SIG-M5 treated with dmso at 0.1 percent for 504 hours (cell line): ENCODE measurements at regions not wholly inside any gene's neighbourhood (a gene's known extent, or its start where the extent isn't known, plus 50 kb on each side); places are given as distances from the start of the nearest gene placed in this dataset.
"Not testable (repeated sequence)": the region's sequence is repeated elsewhere in the genome, so short reads cannot be mapped to it uniquely, and the experiment has no call there.

Experiments used
- DNase-seq: peaks from one replicate; lab custom pipeline; 2025; ENCODE audit not compliant: unreplicated experiment; lab: John Stamatoyannopoulos, UW

DNA sequence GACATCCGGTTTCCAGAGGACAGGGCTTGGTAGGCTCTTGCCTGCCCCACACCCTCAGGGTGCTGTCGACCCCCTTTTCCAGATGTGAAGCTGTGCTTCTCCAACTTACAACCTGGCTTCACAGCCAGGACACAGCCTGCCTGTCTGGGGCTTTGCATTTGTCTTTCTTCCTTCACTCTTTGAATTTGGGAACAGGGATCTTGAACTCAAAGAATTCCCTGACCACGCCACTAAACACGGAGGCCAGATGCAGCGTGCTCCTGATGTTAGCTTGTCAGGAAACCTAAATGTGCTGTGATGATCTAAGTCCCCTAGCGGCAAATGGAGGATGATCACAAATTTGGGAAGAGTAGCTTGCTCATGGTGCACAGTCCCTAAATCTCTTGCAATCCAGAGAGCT lies 244.8 kb upstream of the RGMA start:
- DNase-seq, result no peak

DNA sequence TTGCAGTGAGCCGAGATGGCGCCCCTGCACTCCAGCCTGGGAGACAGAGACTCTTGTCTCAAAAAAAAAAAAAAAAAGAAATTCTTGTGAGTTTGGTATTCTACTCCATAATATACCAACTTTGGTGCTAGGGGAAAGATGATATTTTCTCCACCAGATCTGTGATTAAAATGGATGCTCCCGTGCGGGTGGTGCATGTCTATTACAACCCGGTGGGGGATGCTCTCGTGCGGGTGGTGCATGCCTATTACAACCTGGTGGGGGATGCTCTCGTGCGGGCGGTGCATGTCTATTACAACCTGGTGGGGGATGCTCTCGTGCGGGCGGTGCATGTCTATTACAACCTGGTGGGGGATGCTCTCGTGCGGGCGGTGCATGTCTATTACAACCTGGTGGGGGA lies 244.1 kb upstream of the RGMA start:
- not testable (repeated sequence) for DNase-seq

DNA sequence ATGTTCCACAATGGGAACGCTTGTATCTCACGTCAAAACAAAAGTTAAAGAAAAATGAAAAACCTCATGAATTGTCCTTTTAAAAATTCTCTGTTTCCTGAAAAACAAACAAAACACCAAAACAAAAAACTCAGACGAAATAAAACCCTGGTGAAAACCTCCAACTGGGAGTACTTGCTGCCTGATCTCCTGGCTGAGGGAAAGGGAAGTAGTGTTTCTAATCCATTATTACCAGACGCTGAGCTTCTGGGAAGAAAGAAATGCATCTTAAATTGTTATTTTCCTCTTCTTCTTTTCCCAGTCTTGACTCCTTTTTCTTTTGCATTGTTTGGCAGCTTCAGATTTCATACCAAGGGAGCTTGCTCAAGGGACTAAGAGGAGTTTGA lies 243.2 kb upstream of the RGMA start:
- DNase-seq, result no peak

DNA sequence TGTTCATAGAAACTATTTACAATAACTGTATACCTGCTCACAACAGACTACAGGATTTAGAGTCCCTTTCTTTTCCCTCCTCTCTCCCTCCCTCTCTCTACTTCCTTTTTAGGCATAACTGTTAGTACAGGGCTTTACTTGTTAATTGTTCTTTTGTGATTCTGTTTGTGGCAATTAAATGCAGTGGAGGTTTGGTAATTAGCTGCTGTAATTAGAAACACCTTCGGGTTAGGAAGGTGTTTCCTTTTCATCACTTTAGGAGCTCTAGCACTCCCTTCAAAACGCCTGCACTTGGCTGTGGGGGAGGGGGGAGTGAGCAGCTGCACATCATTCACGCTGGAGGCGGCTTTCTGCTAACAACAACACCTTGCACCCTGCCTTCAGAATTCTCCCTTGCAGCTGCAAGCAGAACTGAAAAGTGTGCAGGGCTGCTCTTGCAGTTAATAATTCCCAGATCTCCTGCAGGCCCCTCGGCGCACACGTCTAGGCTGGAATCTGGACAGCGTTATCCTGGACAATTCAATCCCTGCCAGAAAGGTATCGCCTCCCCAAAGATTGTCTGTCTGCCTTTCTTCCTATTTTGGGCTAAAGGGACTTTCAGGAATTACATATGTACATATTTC lies 242.6 kb upstream of the RGMA start:
- DNase-seq, result no peak

DNA sequence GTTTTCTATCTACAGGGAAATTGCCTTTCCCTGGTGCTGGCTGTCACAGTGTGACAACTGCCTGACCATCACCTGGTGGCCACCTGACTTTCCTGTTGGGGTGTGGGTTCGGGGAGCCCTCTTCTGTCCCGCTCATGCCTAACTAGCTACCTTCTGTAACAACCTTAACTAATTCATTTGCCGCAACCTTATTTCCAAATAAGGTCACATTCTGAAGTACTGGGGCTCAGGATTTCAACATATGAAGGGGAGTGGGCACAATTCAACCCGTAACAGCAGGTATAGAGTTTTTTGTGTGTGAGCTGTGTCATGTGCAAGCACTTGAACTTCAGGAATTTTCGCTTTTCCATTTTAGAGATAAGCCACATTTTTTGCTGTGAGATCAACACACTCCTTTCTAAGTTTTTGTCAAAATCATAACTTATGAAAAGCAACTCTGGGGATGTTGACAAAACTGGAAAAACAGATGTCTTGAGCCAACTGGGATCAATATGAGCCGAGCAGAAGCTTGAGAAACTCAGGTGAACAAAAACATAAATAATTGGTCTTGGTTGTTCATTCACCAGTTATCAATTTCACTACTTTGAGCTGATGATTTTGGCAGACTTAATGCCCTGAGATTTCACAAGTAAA lies 242.0 kb upstream of the RGMA start:
- DNase-seq, result no peak

DNA sequence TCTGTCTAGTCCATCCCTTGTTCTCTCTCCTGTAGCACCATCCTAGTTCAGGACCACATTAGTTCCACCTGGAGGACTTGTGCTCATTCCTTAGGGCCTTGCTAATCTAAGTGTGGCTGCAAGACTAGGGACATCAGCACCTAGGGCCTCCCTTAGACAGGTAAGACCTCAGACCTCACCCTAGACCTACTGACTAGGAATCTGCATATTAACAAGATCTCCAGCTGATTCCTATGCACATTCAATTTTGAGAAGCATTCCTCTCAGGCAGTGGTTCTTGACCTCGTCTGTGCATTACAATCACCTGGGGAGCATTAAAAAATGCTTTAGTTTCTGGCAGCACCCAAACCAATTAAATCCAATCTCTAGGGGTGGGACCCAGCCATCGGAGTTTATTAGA lies 238.4 kb upstream of the RGMA start:
- no peak for DNase-seq

DNA sequence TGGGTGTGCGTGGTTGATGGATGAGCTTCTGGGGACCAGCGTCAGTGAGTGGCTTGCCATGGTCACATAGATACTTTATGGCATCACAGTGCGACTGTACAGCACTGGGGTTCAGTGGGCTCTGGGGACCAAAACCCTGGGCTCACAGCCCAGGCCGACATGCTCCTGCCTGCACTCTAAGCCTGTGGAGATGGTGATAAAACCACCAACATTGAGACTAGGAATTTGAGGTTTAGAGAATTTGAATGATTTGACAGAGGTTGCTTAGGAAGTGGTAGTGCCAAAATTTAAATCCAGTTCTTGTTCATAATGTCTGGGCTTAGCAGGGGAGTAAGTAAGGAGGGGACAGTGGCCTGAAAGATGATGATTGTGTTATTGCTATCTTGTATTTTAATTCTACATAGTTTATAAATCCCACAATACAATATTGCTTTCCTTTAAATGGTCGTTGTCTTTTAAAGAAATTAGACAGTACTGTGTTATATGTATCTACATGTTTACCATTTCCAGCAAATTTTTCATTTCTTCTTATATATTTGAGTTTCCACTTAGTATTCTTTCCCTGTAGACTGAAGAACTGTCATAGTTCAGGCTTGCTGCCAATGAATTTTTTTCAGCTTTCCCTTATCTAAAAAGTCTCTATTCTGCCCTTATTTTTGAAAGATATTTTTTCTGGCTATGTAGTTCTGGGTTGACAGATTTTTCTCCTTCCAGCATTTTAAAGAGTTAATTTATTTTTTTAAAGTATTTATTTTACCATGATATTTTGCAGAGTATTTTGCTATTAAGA lies 235.4 kb upstream of the RGMA start:
- no peak for DNase-seq

DNA sequence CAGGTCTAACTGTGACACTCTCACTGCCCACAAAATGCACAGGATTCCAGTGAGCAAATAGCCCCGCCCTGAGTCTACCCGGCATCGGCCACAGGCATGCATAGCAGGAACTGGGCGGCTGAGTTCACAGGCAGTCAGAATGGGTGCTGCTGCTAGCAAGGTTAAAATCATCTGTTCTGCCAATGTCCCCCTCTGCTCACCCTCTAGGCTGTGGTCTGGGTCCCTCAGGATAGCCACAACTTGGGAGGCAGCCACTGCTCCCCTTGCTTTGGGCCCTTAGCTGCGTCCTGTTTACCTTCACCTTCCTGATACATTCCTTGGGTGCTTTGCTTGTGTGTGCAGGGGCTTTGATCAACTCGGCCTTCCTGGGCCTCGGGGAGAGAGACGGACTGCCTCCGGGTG lies 232.9 kb upstream of the RGMA start:
- DNase-seq, result peak; percentile 7

DNA sequence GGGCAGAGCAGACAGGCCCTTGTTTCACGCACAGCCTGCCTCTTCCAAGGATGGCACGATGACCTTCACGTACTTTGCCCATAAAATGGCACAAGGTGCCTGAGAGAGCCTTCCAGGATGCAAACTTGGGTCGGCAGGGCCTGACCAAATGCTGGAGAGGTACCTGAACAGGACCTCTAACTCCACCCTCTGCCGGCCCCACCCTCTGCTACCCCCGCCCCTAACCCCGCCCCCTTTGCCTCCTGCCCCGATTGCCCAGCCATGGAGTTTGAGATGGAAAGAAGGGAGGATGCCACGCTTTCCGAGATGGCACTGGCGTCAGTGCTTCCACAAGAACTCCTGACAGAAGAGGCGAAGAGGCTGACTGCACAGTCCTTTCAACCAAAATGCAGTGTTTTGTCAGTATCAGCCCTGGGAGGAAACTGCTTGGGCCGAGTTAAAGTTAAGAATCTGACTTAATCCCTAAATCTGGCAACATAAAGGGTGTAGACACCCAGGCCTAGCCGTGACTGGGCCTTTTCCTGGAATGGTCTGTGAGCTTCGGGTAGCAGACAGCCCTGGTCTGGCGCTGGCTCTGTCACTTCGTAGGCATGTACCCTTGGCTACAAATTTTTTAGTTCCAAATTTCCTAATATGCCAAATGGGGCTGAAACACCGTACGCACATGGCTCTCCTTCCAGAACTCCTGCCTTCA lies 230.3 kb upstream of the RGMA start:
- no peak for DNase-seq

DNA sequence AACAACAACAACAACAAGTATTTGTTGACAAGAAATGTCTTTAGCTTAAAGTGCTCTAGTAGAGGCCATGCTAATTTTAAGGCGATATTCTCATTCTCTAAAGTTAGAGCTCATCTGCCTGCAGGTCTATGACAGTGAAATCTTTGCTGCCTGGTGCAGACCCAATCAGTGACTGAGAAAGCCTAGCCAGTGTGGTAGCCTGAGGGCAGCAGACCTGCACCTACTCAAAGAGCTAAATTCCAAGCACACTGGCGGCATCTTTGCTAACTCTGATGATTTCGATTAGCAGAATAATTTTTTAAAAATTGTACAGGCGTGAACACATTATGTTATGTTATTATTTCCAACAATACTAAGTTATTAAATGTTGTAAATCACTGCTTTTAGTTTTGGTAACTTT lies 228.8 kb upstream of the RGMA start:
- no peak for DNase-seq

DNA sequence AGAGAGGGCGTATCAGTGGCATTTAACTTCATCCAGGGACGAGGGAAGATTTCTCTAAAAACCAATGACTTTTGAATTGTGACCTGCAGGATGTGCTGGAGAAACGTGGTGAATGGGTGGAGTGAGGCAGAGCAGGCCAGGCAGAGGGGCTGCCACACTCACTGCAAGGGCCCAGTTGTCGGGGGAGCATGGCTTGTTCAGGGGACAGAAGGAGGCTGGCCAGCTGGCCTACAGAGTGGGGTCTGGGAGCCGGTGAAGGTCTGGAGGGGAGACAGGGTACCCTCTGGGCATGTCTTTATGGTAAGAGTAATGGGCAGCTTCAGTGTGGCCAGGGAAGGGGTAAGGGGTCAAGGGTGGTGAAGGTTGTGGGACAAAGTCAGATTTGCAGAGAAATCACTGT lies 225.2 kb upstream of the RGMA start:
- DNase-seq, result no peak

DNA sequence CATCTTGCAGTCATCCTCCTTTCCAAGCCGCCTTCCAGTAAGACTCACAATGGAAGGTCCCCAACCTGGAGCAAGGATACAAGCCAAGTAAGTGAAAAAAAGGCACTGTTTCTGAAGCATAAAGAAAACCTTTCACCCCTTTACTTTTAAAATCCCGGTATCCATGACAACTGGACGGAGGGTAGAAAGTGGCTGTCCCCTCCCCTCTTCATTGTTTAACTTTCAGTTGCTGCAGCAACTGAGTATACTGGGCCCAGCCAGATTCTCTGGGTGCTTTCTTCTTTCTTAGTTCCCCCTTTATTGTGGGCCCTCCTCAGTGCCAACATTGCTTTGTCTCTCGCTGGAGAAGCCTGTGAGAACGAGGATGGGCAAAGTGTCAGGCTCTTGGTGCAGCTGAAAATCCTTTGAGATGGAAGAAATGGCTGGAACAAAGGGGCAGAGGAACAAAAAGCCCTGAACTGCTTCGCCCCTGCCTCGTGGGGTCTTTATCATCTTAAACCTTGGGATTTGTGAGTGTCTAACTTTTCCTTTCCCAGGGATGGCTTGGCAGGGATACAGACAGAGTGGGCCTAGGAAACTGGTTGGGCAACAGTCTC lies 224.0 kb upstream of the RGMA start:
- DNase-seq, result no peak

DNA sequence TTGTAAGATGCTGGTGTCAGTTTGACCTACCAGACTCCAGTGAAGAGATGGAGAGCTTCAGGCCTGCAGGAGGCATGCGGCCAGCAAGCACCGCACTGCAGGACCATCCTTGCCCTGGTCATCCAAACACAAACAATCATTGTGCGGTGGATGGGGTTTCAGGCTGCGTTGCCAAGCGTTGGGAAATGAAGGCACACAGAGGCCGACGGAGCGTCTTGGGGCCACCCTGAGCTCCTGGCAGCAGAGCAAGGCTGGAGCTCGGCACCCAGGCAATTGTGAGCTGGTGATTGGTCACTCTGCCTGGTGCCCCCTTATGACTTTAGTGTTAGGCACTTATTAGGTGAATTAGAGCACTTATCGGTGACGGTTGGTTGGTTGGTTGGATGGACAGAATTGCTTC lies 222.6 kb upstream of the RGMA start:
- no peak for DNase-seq

DNA sequence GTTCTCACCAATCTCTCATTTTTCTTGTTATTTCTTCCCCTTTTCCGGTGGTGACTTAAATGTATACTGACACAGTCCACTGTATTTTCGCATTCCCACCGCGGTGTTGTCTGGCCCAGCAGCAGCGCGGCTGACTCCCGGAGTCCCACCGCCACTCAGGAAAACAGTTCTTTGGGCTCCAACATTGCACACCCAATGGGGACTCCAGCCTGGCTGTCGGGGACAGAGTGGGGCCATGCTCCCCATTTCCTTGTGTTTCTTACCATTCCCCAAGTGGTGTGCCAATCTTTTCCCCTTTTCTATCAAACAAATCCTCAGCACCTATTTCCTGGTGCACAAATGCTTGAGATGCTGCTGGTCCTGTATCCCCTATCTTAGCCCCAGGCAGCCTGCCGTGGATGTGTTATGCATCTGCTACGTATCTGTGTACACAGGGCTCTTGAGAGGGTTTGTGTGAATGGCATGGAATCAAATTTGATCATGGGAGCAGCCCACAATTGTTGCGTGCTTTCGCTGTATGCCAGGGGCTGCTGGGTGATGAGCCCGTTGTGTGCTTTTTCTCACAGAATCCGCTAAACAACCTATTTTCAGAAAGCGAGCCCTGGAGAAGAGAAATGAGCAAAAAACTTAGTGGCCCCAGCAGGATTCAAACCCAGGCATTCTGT lies 219.1 kb upstream of the RGMA start:
- DNase-seq, result no peak

DNA sequence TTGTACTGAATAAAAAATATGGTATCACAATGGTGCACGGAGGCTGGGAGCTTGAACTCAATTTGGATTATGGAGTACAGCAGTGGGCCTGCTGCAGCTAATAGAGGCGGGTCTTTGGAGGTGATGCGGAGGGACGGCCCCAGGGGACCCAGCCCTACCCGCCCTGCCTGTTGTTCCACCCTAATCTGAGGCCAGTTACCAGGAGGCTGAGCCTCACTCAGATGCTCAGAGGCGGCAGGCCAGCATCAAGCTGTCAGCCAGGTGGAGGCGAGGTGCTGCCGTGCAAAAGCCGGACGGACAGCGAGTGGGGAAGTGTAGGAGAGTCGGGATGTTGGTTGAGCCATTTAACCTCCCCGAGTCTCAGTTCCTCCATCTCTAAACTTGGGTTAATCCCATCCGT lies 218.5 kb upstream of the RGMA start:
- no peak for DNase-seq

DNA sequence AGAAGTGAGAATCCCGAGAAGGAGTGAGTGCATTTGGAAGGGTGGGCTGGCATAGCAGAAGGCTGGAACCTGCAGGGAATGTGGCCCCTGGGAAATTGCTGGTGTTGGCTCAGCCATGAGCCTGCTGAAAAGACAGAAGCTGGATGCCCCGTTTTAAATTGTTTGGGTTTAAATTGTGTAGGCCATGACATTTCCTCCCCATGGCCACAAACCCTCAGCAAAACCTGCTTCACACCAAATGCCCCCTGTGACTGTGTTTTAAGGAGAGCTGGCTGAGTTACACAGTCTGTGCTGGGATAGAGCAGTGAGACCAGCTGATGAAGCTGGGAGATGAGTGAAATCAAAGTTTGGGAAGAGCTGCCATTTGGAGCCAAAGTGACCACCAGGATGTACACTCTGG lies 216.3 kb upstream of the RGMA start:
- DNase-seq, result no peak

DNA sequence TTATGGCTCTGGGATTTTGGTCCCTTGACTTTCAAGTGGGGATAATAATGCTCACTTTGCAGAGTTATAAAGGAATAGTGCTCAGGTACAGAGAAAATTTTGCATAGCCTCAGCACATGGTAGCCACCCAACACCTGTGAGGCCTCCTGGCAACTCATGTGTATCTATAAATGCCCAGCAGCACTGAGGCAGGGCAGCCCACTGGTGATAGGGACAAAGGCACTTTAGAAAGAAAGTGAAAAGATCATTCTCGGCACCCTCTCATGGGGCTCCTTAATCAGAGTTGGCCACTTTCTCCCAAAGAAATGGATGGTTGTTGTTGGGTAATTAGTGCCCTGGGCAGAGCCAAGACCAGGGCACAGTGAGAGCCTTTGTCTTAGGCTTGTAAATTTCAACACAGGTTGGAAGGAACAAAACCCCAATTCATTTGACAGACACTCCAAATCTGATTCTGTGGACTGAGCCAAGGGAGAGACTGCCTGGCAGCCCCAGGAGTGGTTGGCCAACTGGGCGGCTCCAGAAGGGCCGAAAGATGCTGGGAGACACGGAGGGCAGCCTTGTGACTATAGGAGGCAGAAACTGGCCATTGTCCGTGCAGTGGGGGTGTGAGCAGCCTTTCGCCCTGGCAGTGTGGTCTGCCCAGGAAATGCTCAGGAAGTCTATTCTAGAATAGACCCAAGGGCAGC lies 213.2 kb upstream of the RGMA start:
- no peak for DNase-seq

DNA sequence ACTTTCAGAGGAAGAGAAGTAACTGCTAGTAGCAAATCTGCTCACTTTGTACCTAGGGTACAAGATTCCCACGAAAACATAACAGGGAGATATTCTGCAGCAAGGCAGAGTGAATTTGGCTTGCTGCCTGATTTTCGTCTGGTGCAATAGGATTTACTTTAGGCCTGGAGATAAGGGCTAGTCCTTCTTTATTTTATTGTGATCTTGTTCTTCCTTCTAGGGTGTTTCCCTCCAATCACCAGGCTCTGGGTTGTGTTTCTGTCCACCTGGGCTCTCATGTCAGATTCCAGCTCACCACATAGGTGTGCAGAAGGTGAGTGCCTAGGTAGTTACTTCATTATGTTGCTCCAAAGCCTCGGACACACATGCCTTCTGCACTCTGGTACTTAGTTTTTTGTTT lies 211.8 kb upstream of the RGMA start:
- DNase-seq, result no peak

DNA sequence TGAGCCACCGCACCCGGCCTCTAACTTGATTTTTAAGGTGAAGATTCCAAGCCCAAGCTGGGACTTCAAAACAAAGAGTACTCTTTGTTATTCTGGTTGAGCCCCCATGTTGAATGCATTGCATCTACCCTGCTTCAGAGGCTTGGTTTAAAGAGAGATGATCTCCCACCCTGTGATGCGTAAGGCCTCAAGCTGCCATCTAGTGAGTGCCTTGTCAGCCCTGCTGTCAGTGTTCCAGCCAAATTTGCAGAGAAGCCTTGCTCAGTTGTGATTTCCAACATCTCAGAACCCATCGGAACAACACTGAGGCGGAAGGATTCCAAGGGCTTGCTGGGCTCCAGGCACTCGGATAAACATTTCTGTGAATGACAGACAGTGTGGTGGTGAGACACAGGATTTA lies 210.7 kb upstream of the RGMA start:
- no peak for DNase-seq

DNA sequence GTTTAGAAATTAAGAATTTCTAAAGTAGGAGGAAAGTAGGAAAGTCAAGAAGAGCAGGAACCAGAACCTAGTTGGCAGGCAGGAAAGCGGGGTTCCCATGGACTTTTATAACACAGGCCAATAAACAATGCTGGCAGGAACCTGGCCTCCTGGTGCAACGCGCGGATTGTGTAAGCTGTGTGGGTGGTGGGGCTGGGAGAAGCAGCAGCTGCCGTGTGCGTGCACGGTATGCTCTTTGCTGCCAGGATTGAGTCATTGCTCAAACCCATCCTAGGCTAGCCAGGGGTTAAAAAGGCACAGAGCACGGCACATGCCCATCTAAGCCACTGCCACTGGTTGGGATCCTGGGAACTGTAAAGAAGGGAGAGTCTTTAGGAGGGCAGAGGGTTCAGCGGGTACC lies 209.9 kb upstream of the RGMA start:
- no peak for DNase-seq
